ENCODE measurements at regions not wholly inside any gene's neighbourhood (a gene's known extent, or its start where the extent isn't known, plus 50 kb on each side); places are given as distances from the start of the nearest gene placed in this dataset.

GRCh38 chr10:131750171-131750895 lies 150.5 kb upstream of the PPP2R2D start:
- H3K27ac ChIP-seq = no peak overlapping the region
- DNase-seq = no peak
- no peaks in the 10 kb centered on the region for H3K4me1 ChIP-seq
- H3K27me3 ChIP-seq = peaks cover 0 to 4% of the 10 kb centered on the region in 2 donors
- H3K4me3 ChIP-seq = no peak overlapping the region
- H3K9me3 ChIP-seq = no peaks in the 10 kb centered on the region
- no peak for ATAC-seq
- TF ChIP-seq POLR2A (IDR thresholded peaks at IDR 0.05) (no peak), CTCF (IDR thresholded peaks at IDR 0.05) (no peak)
- H3K36me3 ChIP-seq (replicated peaks in 1 of 2; ENCODE audit: insufficient read depth in 1 of 2, low read depth in 2 of 2) = no peaks in the 10 kb centered on the region
- WGBS, 2 donors = 62 to 68% methylated on average over 15 to 22 of the region's 22 CpGs
- intact Hi-C loops (cut with DNase I) = no loop called here

GRCh38 chr10:131750973-131751826 lies 149.6 kb upstream of the PPP2R2D start:
- no peaks in the 10 kb centered on the region for H3K4me1 ChIP-seq
- no peak for TF ChIP-seq CTCF (IDR thresholded peaks at IDR 0.05)
- TF ChIP-seq POLR2A (IDR thresholded peaks at IDR 0.05) = no peak
- 65 to 71% methylated on average over 16 to 17 of the region's 17 CpGs for WGBS, 2 donors
- H3K27ac ChIP-seq = no peak overlapping the region
- H3K27me3 ChIP-seq = peaks cover 0 to 4% of the 10 kb centered on the region in 2 donors
- intact Hi-C loops (cut with DNase I) = no loop called here
- no peaks in the 10 kb centered on the region for H3K36me3 ChIP-seq (replicated peaks in 1 of 2; ENCODE audit: insufficient read depth in 1 of 2, low read depth in 2 of 2)
- H3K9me3 ChIP-seq = no peaks in the 10 kb centered on the region
- ATAC-seq (no peak), DNase-seq (no peak)
- no peak overlapping the region for H3K4me3 ChIP-seq

GRCh38 chr10:131751827-131752775 lies 148.7 kb upstream of the PPP2R2D start:
- no peak for TF ChIP-seq CTCF (IDR thresholded peaks at IDR 0.05)
- no peak for TF ChIP-seq POLR2A (IDR thresholded peaks at IDR 0.05)

GRCh38 chr10:131753336-131753735 lies 147.5 kb upstream of the PPP2R2D start:
- H3K4me3 ChIP-seq = no peak overlapping the region
- intact Hi-C loops (cut with DNase I) = no loop called here
- no peaks in the 10 kb centered on the region for H3K36me3 ChIP-seq (replicated peaks in 1 of 2; ENCODE audit: insufficient read depth in 1 of 2, low read depth in 2 of 2)
- peaks cover 0 to 3% of the 10 kb centered on the region in 2 donors for H3K27me3 ChIP-seq
- TF ChIP-seq POLR2A (IDR thresholded peaks at IDR 0.05) = no peak
- no peak for TF ChIP-seq CTCF (IDR thresholded peaks at IDR 0.05)
- no peaks in the 10 kb centered on the region for H3K9me3 ChIP-seq
- no peaks in the 10 kb centered on the region for H3K4me1 ChIP-seq
- ATAC-seq (no peak), DNase-seq (no peak)
- H3K27ac ChIP-seq = no peak overlapping the region
- WGBS, 2 donors = 52 to 57% methylated on average over 7 of the region's 7 CpGs

More at GRCh38 chr10:131751827-131752775, 148.7 kb upstream of the PPP2R2D start:
- Histone ChIP-seq H3K27me3 (peaks cover 0 to 4% of the 10 kb centered on the region in 2 donors), H3K4me1 (no peaks in the 10 kb centered on the region), H3K36me3 (replicated peaks in 1 of 2; ENCODE audit: insufficient read depth in 1 of 2, low read depth in 2 of 2) (no peaks in the 10 kb centered on the region), H3K9me3 (no peaks in the 10 kb centered on the region), H3K4me3 (no peak overlapping the region), H3K27ac (no peak overlapping the region)
- ATAC-seq = no peak
- no peak for DNase-seq
- 66 to 72% methylated on average over 20 to 24 of the region's 24 CpGs for WGBS, 2 donors
- intact Hi-C loops (cut with DNase I) = no loop called here

Measured in body of pancreas (tissue), 4 donors.